ENCODE measurements at regions not wholly inside any gene's neighbourhood (a gene's known extent, or its start where the extent isn't known, plus 50 kb on each side); places are given as distances from the start of the nearest gene placed in this dataset.
"Not testable (repeated sequence)": the region's sequence is repeated elsewhere in the genome, so short reads cannot be mapped to it uniquely, and the experiment has no call there.

- DNase-seq (ENCODE audit: low read depth): no peak
Observed at GRCh38 chr6:169144356-169144755, 109.3 kb downstream of the THBS2 start.

GRCh38 chr6:169142538-169142844 lies 111.2 kb downstream of the THBS2 start:
- no peak for DNase-seq (ENCODE audit: low read depth)

GRCh38 chr6:169141671-169142537 lies 111.7 kb downstream of the THBS2 start:
- no peak for DNase-seq (ENCODE audit: low read depth)

GRCh38 chr6:169140986-169141495 lies 112.6 kb downstream of the THBS2 start:
- no peak for DNase-seq (ENCODE audit: low read depth)

GRCh38 chr6:169139179-169139971 lies 114.3 kb downstream of the THBS2 start:
- DNase-seq (ENCODE audit: low read depth): no peak

GRCh38 chr6:169132352-169132940 lies 121.2 kb downstream of the THBS2 start:
- DNase-seq (ENCODE audit: low read depth): no peak

GRCh38 chr6:169131390-169131789 lies 122.3 kb downstream of the THBS2 start:
- no peak for DNase-seq (ENCODE audit: low read depth)

- no peak for DNase-seq (ENCODE audit: low read depth)
Observed at GRCh38 chr6:169130113-169130512, 123.5 kb downstream of the THBS2 start.

GRCh38 chr6:169121013-169121412 lies 132.6 kb downstream of the THBS2 start:
- DNase-seq (ENCODE audit: low read depth): no peak

- DNase-seq (ENCODE audit: low read depth): no peak
Observed at GRCh38 chr6:169119669-169120068, 134.0 kb downstream of the THBS2 start.

GRCh38 chr6:169118346-169118830 lies 135.3 kb downstream of the THBS2 start:
- no peak for DNase-seq (ENCODE audit: low read depth)

- no peak for DNase-seq (ENCODE audit: low read depth)
Observed at GRCh38 chr6:169117663-169118062, 136.0 kb downstream of the THBS2 start.

- no peak for DNase-seq (ENCODE audit: low read depth)
Observed at GRCh38 chr6:169115632-169116031, 138.0 kb downstream of the THBS2 start.

GRCh38 chr6:169114632-169115031 lies 139.0 kb downstream of the THBS2 start:
- DNase-seq (ENCODE audit: low read depth): not testable (repeated sequence)

- DNase-seq (ENCODE audit: low read depth): no peak
Observed at GRCh38 chr6:169112483-169113320, 140.9 kb downstream of the THBS2 start.

- DNase-seq (ENCODE audit: low read depth): no peak
Observed at GRCh38 chr6:169111203-169111602, 142.4 kb downstream of the THBS2 start.

- DNase-seq (ENCODE audit: low read depth): no peak
Observed at GRCh38 chr6:169109411-169110220, 144.0 kb downstream of the THBS2 start.

GRCh38 chr6:169108753-169109152 lies 144.9 kb downstream of the THBS2 start:
- DNase-seq (ENCODE audit: low read depth): no peak

- DNase-seq (ENCODE audit: low read depth): no peak
Observed at GRCh38 chr6:169106176-169106575, 147.5 kb downstream of the THBS2 start.

- no peak for DNase-seq (ENCODE audit: low read depth)
Observed at GRCh38 chr6:169101981-169102380, 151.7 kb downstream of the THBS2 start.

Measured in non-pigmented ciliary epithelial cell (primary cell).